LHCN-M2 (cell line): ENCODE measurements at regions not wholly inside any gene's neighbourhood (a gene's known extent, or its start where the extent isn't known, plus 50 kb on each side); places are given as distances from the start of the nearest gene placed in this dataset.
A peak's percentile ranks its signal among the peaks of the same experiment; 100 is the strongest.

Experiments used
- DNase-seq: peaks from one replicate; pipeline ENCODE4 v3.0.0-alpha.2; 2012; ENCODE audit warnings: low read depth

GRCh38 chr11:28696591-28696990 is 588.4 kb downstream of the METTL15 start:
- no peak for DNase-seq

- DNase-seq, result peak; percentile 33
These were observed 582.6 kb downstream of the METTL15 start for GRCh38 chr11:28690746-28691145.

DNA sequence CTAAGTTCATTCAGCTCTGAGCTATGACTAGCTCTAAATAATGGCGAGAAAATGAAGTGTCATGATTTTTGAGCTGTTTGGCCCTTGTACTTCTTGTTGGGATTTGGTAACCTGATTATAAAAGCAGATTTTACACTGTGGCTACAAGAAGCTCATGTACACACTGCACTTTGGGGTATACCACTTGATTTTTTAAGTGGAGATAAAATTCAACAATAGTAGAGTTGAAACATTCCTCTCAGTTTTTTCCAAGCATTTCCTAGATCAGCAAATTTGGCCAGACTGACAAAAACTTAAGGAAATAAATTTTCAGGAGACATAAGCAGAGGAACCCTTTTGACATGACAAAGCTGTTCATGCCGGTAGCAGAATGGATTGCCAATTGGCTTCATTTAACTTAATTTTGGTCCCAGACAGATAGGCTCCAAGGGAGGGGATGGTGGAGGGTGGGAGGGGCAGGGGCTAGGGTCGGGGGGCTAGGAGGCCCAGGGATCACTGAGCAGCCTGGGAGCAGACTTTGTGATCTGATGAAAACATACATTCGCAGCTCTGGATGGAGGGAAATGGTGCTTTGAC is 575.9 kb downstream of the METTL15 start:
- no peak for DNase-seq

- peak; percentile 67 for DNase-seq
These were observed 571.7 kb downstream of the METTL15 start for GRCh38 chr11:28679795-28680468.

GRCh38 chr11:28677721-28678120 is 569.5 kb downstream of the METTL15 start:
- DNase-seq, result no peak

DNA sequence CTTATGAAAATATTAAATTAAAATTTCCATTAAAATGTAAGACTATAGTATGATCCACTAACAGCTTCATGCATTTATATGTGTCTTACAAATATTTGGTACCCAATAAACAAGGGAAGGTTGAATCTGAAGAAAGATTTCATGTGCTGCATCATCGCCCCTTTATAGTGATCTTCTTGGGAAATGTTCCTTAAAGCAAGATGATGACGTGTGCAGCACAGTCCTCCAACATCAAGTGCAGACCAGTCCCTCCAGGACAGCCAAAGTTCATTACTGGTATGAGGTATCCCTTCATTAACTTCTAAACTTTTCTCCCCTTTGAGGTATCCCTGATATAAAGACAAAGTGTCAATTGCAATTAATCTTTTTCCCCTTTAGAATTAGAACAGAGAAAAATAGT is 567.0 kb downstream of the METTL15 start:
- DNase-seq, result no peak

DNA sequence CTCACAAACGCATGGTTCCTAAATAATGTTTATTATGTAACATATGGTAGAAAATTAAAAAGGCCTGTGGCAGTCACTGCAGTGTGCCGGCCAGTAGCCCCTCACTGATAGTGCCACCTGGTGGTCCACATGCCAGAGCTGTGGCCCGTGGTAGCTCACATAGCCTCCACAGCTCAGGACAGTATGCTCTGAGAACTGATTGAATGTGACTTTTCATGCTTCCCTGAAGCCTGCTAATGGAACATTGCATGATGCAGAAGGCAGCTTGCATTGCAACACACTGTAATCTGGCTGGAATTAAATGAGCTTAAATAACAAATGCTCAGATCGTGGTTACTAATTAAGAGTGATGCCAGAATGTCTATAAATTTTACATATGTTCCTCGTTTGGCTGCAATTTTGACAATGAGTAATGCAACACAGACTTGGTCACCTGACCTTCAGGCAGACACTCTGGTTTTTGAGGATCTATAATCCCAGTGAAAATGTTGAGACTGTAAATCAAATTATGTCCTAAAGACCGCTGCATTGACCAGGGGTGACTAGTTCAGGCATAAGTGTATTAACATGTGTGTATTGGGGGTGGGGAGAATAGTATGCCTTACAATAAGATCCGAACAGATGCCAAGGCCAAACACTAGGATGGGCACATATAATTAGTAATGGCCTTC is 566.4 kb downstream of the METTL15 start:
- DNase-seq, result no peak

GRCh38 chr11:28673691-28674432 is 565.7 kb downstream of the METTL15 start:
- peak; percentile 25 for DNase-seq

- no peak for DNase-seq
These were observed 563.1 kb downstream of the METTL15 start for GRCh38 chr11:28671274-28671673.

GRCh38 chr11:28666632-28667031 is 558.4 kb downstream of the METTL15 start:
- no peak for DNase-seq

GRCh38 chr11:28659716-28660348 is 551.6 kb downstream of the METTL15 start:
- DNase-seq, result no peak

- peak; percentile 53 for DNase-seq
These were observed 549.3 kb downstream of the METTL15 start for GRCh38 chr11:28657378-28658030.

- no peak for DNase-seq
These were observed 546.0 kb downstream of the METTL15 start for GRCh38 chr11:28654191-28654590.

DNA sequence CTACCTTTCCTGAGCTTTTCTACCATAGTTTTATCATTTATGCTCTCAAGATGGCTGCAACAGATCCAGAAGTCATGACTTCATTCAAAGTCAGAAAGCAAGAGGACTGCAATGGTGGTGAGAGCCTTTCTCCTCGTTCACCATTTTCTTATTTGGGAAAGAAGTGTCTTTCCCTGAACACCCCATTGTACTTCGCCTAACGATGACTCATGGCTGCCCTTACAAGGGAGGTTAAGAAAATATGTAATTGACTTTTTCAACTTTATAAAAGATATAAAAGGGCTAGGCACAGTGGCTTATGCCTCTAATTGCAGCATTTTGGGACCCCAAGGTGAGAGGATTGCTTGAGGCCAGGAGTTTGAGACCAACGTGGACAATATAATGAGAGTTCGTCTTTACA is 541.7 kb downstream of the METTL15 start:
- DNase-seq, result peak; percentile 33

DNA sequence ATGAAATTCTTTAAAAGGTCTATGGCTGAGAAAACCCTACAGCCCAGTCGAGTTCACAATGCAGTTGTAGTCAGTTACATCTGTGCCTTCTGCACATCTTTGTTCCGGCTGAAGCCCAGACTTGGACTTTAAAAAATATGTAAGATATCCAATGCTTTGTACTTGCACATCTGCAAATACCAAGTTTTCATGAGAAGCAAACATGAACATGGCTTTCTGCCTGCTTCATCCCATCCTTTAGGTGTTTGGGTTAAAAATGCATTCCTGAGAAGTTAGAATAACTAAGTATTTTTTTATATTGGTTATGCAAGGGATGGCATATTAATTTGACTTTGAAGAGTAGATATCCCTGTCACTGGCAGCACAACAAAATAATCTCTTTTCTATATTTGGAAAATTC is 528.4 kb downstream of the METTL15 start:
- no peak for DNase-seq

DNA sequence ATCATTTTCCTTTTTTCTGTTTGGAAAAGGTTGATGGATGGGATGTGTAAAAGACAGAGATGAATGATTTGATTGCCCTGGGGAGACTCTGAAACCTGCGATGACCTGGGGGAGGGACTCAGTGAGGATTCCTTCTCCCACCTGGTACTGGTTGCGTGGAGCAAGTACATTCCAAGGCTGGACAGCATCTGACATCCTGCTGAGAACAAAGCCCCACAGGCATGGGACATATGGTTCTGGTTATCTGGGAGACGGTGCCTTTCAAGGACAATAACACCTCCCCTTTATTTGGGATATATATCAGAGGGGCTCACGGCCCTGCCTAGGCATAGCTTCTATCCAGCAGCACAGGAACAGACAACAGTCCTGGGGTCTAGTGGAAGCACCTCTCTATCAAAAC is 527.8 kb downstream of the METTL15 start:
- no peak for DNase-seq

GRCh38 chr11:28632338-28632737 is 524.1 kb downstream of the METTL15 start:
- peak; percentile 13 for DNase-seq

DNA sequence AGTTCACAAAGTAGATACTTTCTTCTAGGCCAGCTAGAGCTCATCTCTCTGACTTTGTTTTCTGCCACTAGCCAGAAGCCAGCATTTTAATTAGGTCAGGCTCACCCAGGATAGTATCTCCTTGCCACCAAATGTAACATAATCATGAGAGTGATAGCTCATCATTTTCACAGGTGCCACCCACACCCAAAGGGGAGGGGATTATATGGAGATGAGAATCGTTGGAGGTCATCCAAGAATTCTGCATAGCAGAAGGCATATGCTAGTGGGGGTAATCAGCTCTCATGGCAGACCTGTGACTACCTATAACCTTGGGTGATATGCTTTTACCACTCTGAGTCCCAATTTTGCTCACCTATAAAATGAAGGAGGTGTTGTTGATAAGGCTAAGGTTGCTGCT is 523.0 kb downstream of the METTL15 start:
- DNase-seq, result peak; percentile 13

- no peak for DNase-seq
These were observed 521.0 kb downstream of the METTL15 start for GRCh38 chr11:28629235-28629634.

DNA sequence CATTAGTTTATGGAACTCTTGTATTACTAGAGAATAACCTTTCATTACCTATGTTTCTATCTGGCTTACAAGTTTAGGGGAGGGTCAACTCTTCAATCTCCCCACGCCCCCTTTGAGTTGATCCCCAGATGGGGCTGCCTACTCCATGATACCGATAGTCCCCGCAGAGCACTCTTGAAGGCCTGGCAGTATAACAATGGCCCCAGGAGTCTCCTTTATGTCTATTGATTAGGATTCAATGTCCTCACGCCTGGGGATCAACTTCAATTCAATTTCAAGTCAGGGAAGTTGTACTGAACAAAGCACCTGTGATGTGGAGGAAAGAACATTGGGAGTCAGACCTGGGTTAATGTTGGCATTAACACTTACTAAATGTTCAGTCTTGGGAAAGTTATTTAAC is 520.2 kb downstream of the METTL15 start:
- no peak for DNase-seq

DNA sequence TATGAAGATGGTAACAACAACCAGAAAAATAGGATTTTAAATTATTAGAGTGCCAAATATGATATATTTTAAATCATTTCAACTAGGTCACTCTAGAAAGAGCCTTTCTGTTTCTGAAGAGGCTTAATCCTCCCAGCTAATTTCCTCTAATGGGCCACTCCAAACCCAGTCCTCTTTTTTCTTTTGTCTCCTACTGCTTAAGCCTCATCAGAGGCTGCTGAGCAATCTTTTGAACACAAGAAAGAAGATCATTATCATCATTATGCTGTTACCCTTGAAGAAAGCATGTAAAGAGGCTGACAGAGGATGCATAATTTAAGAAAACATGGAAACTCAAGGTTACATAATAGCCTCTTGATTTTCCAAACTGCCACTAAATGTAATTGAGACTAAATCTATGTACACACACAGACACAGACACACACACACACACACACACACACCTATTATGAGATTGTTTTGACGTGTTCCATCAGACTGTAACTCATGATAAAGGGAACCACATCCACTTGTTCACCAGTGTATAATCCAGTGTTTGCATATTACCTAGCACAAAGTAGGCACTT is 519.6 kb downstream of the METTL15 start:
- no peak for DNase-seq
